ENCODE measurements at regions not wholly inside any gene's neighbourhood (a gene's known extent, or its start where the extent isn't known, plus 50 kb on each side); places are given as distances from the start of the nearest gene placed in this dataset.
"Not testable (repeated sequence)": the region's sequence is repeated elsewhere in the genome, so short reads cannot be mapped to it uniquely, and the experiment has no call there.

- no peaks in the 10 kb centered on the region for H4K20me1 ChIP-seq (ENCODE audit: insufficient read depth)
- H3K27me3 ChIP-seq (ENCODE audit: insufficient read depth, low read depth, low read length), result no peaks in the 10 kb centered on the region
- no peak for TF ChIP-seq SMC3 (conservative IDR thresholded peaks at IDR 0.05; ENCODE audit: poor library complexity)
- no peak for TF ChIP-seq EZH2 (IDR thresholded peaks at IDR 0.05; ENCODE audit: borderline replicate concordance, insufficient read depth, low read length, poor library complexity, severe bottlenecking)
- no peak for TF ChIP-seq TAF1 (IDR thresholded peaks at IDR 0.05; ENCODE audit: low read depth)
- TF ChIP-seq POLR2AphosphoS5 (IDR thresholded peaks at IDR 0.05), result no peak
- no peaks in the 10 kb centered on the region for H3K9me3 ChIP-seq (ENCODE audit: low read length)
- no peak overlapping the region for H3K4me3 ChIP-seq (ENCODE audit: low read length)
- no peaks in the 10 kb centered on the region for H3F3A ChIP-seq (ENCODE audit: insufficient read depth, low read length, poor library complexity, severe bottlenecking)
- H3K27ac ChIP-seq (ENCODE audit: low read length), result no peak overlapping the region
- H3K9ac ChIP-seq (ENCODE audit: low read length), result no peak overlapping the region
- no peak overlapping the region for H2AFZ ChIP-seq (ENCODE audit: low read depth, low read length)
- no peaks in the 10 kb centered on the region for H3K36me3 ChIP-seq (ENCODE audit: insufficient read depth, low read length)
- no peak overlapping the region for H3K4me2 ChIP-seq (ENCODE audit: low read length)
- H3K79me2 ChIP-seq (replicated peaks; ENCODE audit: insufficient read depth, low read length), result no peaks in the 10 kb centered on the region
- no peaks in the 10 kb centered on the region for H3K9me2 ChIP-seq (ENCODE audit: insufficient read depth, low read length)
Measured at GRCh38 chr16:75868636-75869632, 142.6 kb upstream of the CPHXL start.

- not testable (repeated sequence) for H4K20me1 ChIP-seq (ENCODE audit: insufficient read depth); H3K27ac ChIP-seq (ENCODE audit: low read length)
Measured at GRCh38 chr16:75881280-75881679, 155.0 kb upstream of the CPHXL start.

GRCh38 chr16:75899163-75899562 is 172.9 kb upstream of the CPHXL start:
- no peaks in the 10 kb centered on the region for H4K20me1 ChIP-seq (ENCODE audit: insufficient read depth)
- no peaks in the 10 kb centered on the region for H3K36me3 ChIP-seq (ENCODE audit: insufficient read depth, low read length)
- TF ChIP-seq EP300 (conservative IDR thresholded peaks at IDR 0.05; ENCODE audit: poor library complexity, severe bottlenecking), result peak; percentile 58
- no peak for TF ChIP-seq CTCF (IDR thresholded peaks at IDR 0.05; ENCODE audit: poor library complexity, severe bottlenecking)
- TF ChIP-seq POLR2AphosphoS5 (IDR thresholded peaks at IDR 0.05), result peak; percentile 65
- TF ChIP-seq REST (IDR thresholded peaks at IDR 0.05; ENCODE audit: borderline replicate concordance), result no peak

More at GRCh38 chr16:75881280-75881679, 155.0 kb upstream of the CPHXL start:
- H3K27me3 ChIP-seq (ENCODE audit: insufficient read depth, low read depth, low read length); H3K79me2 ChIP-seq (replicated peaks; ENCODE audit: insufficient read depth, low read length); H3K36me3 ChIP-seq (ENCODE audit: insufficient read depth, low read length); H2AFZ ChIP-seq (ENCODE audit: low read depth, low read length); H3K9me3 ChIP-seq (ENCODE audit: low read length); H3K4me2 ChIP-seq (ENCODE audit: low read length); H3K4me3 ChIP-seq (ENCODE audit: low read length); H3F3A ChIP-seq (ENCODE audit: insufficient read depth, low read length, poor library complexity, severe bottlenecking); H3K9me2 ChIP-seq (ENCODE audit: insufficient read depth, low read length); H3K9ac ChIP-seq (ENCODE audit: low read length): not testable (repeated sequence)

More at GRCh38 chr16:75899163-75899562, 172.9 kb upstream of the CPHXL start:
- H3K4me2 ChIP-seq (ENCODE audit: low read length), result no peak overlapping the region
- H3K27me3 ChIP-seq (ENCODE audit: insufficient read depth, low read depth, low read length), result no peaks in the 10 kb centered on the region
- no peaks in the 10 kb centered on the region for H3F3A ChIP-seq (ENCODE audit: insufficient read depth, low read length, poor library complexity, severe bottlenecking)
- no peak overlapping the region for H2AFZ ChIP-seq (ENCODE audit: low read depth, low read length)
- H3K4me3 ChIP-seq (ENCODE audit: low read length), result no peak overlapping the region
- no peak overlapping the region for H3K27ac ChIP-seq (ENCODE audit: low read length)
- no peak overlapping the region for H3K9ac ChIP-seq (ENCODE audit: low read length)
- no peaks in the 10 kb centered on the region for H3K79me2 ChIP-seq (replicated peaks; ENCODE audit: insufficient read depth, low read length)
- H3K9me2 ChIP-seq (ENCODE audit: insufficient read depth, low read length), result no peaks in the 10 kb centered on the region
- no peaks in the 10 kb centered on the region for H3K9me3 ChIP-seq (ENCODE audit: low read length)

Data from neural cell (in vitro differentiated cells).